Lower leg skin (tissue), 4 donors: ENCODE measurements at regions not wholly inside any gene's neighbourhood (a gene's known extent, or its start where the extent isn't known, plus 50 kb on each side); places are given as distances from the start of the nearest gene placed in this dataset.

Experiments used
- DNase-seq, 2 donors: peaks; one replicate each; pipeline ENCODE4 v3.0.0-alpha.2; 2019; ENCODE audit warnings: low spot score in 2 of 2
- H3K4me3 ChIP-seq: fragments of 200-600 bp; sonication (generic); 2 replicates; pipeline ENCODE4 v1.5.1; 2017; ENCODE audit warnings: mild to moderate bottlenecking, low read depth; ENCODE audit not compliant: poor library complexity, severe bottlenecking
- CTCF ChIP-seq, 3 donors: fragments of 450-650 bp; IDR thresholded peaks; one replicate each; pipeline ENCODE4 v1.5.1; 2016; ENCODE audit warnings: antibody characterized with exemption in 3 of 3, mild to moderate bottlenecking in 3 of 3, moderate library complexity in 2 of 3
- POLR2A ChIP-seq, 2 donors: fragments of 450-650 bp; IDR thresholded peaks; one replicate each; pipeline ENCODE4 v1.6.1; 2016 to 2017; ENCODE audit warnings: antibody characterized with exemption in 2 of 2, mild to moderate bottlenecking in 1 of 2, moderate library complexity in 1 of 2
- WGBS, 2 donors: methylation state at CpG; one replicate each; pipeline ENCODE4 v1.1.5; 2018; 5-methylcytosine and 5-hydroxymethylcytosine counted together
- intact Hi-C: fragments of 100-400 bp; cut with DNase I; formaldehyde crosslinking; loops from one replicate; pipeline ENCODE4 v1.15.0; 2023; ENCODE audit warnings: low total_unique reads

GRCh38 chrX:45845142-45845541 lies 644.5 kb upstream of the DIPK2B start:
- intact Hi-C loops: no loop called here
- TF ChIP-seq POLR2A (IDR thresholded peaks at IDR 0.05): no peak
- no peak for TF ChIP-seq CTCF (IDR thresholded peaks at IDR 0.05)
- WGBS, 2 donors: 88 to 95% methylated on average over 5 of the region's 5 CpGs
- DNase-seq: no peak
- H3K4me3 ChIP-seq: no peak overlapping the region

- no peak overlapping the region for H3K4me3 ChIP-seq
- intact Hi-C loops: no loop called here
- 39 to 44% methylated on average over 1 of the region's 1 CpG for WGBS, 2 donors
- DNase-seq: no peak
- TF ChIP-seq POLR2A (IDR thresholded peaks at IDR 0.05) (no peak), CTCF (IDR thresholded peaks at IDR 0.05) (no peak)
These were observed 642.8 kb upstream of the DIPK2B start for GRCh38 chrX:45843518-45843917.

- no peak for DNase-seq
- intact Hi-C loops: no loop called here
- 46 to 68% methylated on average over 1 of the region's 1 CpG for WGBS, 2 donors
- TF ChIP-seq CTCF (IDR thresholded peaks at IDR 0.05): no peak
- no peak overlapping the region for H3K4me3 ChIP-seq
These were observed 642.2 kb upstream of the DIPK2B start for GRCh38 chrX:45842926-45843315.

GRCh38 chrX:45842207-45842925 lies 641.7 kb upstream of the DIPK2B start:
- no peak for DNase-seq
- TF ChIP-seq POLR2A (IDR thresholded peaks at IDR 0.05) (no peak), CTCF (IDR thresholded peaks at IDR 0.05) (no peak)
- intact Hi-C loops: no loop called here
- H3K4me3 ChIP-seq: no peak overlapping the region
- 20 to 28% methylated on average over 2 of the region's 2 CpGs for WGBS, 2 donors

- DNase-seq: no peak
- TF ChIP-seq POLR2A (IDR thresholded peaks at IDR 0.05) (no peak), CTCF (IDR thresholded peaks at IDR 0.05) (no peak)
- 74 to 90% methylated on average over 3 of the region's 3 CpGs for WGBS, 2 donors
- intact Hi-C loops: no loop called here
- no peak overlapping the region for H3K4me3 ChIP-seq
These were observed 639.8 kb upstream of the DIPK2B start for GRCh38 chrX:45840411-45840950.

- WGBS, 2 donors: 79 to 93% methylated on average over 2 of the region's 2 CpGs
- TF ChIP-seq POLR2A (IDR thresholded peaks at IDR 0.05) (no peak), CTCF (IDR thresholded peaks at IDR 0.05) (no peak)
- intact Hi-C loops: no loop called here
- no peak overlapping the region for H3K4me3 ChIP-seq
- no peak for DNase-seq
These were observed 629.7 kb upstream of the DIPK2B start for GRCh38 chrX:45830343-45830742.
